RCC 7860 (cell line): ENCODE measurements at regions not wholly inside any gene's neighbourhood (a gene's known extent, or its start where the extent isn't known, plus 50 kb on each side); places are given as distances from the start of the nearest gene placed in this dataset.

ENCODE experiments used
- DNase-seq: peaks from one replicate; pipeline ENCODE4 v3.0.0-alpha.2; 2015; ENCODE audit warnings: low spot score
- FAIRE-seq: peaks from 2 replicates; lab custom pipeline; 2012; peaks lifted over from hg19 to GRCh38; lab: Jason Lieb, UNC

DNA sequence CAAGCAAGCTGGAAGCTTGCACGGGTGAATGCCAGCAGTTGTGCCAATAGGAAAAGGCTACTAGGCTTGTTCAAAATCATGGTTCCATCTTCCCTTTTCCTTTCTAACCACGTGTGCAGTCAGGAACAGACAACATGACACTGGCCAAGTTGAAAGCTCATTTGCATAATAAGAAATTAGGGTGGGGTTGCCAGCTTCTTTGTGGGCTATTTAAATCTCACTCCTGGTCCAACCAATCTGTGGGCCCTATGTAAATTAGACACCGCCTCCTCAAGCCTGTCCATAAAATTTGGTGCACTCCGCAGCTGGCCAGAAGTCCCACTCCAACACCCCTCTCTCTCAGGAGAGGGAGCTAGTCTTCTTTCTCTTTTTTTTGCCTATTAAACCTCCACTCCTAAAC is 1948.4 kb upstream of the PIK3C3 start:
- DNase-seq (no peak), FAIRE-seq (no peak)

DNA sequence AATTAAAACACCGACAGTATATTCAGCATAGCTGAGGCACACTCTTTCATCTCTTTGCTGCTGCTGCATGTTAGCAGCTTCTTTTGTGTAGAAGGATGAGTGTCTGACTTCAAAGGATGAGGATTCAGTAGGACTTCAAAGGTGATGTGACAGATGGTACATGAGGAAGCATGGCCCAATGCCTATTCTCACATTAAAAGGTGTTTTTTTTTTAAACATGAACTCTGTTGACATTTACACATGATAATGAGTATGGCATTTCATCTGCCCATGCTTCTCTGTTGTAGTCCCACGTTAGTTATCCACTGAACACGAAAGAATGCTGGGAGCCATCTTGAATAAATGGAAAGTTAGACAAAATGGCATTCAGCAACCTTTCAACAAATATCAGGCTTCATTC is 1950.8 kb upstream of the PIK3C3 start:
- DNase-seq (no peak), FAIRE-seq (no peak)

DNA sequence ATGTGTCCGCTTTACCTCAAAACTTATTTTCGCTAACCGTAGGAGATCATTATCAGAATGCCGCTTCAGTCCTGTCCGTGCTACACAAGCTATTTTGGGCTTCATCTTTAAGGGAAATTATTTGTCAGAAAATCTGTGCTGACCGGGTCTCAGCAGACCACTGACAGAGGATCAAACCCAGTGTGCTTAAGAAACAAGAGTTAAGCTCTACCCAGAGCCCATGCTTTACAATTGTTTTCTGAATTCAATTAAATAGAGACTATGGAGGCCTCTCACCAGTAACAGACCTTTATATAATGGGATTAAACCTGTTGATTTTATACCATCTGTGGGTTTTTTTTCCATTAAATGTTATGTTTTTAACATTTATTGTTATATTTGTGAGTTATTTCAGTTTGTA is 1956.7 kb upstream of the PIK3C3 start:
- no peak for FAIRE-seq
- no peak for DNase-seq

DNA sequence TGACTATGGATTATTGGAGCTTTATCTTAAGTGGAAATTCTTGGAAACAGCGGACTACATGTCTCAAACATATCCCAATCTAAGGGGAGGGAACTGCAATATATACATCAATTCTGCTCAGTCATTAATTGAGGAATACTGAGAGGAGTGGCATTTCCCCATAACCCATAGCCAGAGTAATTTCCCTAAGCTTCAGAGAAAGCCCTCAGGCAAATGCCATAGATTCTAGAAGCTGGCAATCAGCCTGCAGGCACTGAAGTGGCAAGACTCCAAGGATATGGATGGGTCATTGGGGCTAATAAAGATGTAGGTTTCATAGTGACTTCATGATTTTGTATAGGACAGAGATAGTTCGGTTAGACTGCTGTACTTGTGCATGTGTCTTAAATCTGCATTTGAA is 1960.5 kb upstream of the PIK3C3 start:
- DNase-seq = no peak
- FAIRE-seq = no peak

DNA sequence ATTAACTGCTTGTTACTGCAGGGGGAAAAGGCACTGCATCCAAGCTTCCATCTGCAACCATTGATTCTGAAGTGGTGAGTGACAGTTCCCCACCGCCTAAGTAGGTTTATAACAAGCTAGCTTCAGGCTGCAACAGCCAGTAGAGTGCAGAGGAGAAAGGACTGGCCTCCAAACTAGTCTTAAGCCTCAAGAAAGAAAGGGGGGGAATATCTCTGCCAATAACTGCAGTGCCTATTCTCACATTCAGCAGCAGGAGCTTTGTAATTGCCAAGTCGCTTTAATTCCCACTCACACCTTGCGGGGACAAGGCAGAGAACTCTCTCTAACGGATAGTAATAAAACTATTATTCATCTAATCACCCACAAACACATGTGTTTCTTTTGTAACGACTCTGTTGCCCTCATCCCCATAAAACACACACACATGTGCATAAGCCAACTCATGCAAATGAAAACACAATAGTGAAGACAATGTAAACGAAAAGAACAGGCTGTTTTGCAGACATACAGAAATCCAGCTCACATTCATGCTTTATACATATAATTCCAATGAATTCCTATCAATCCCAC is 1963.3 kb upstream of the PIK3C3 start:
- FAIRE-seq = no peak
- DNase-seq = no peak

DNA sequence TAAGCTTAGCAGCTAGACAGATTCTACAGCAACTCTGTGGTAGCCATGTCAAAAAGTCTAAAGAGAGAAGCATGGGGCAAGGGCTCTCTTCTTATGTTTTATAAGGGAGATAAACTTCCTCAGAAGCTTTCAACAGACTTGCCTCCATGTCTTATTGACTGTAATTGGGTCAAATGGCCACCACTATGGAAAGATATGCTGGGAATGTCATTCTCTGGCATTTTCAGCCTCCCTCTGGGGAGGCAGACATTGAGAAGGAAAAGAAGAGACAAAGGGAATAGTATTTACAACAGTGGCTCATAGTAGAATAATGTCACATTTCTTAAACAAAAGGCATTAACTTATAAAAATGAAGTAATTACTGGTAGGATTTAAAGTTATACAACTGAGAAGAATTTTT is 1964.5 kb upstream of the PIK3C3 start:
- FAIRE-seq (no peak), DNase-seq (no peak)

DNA sequence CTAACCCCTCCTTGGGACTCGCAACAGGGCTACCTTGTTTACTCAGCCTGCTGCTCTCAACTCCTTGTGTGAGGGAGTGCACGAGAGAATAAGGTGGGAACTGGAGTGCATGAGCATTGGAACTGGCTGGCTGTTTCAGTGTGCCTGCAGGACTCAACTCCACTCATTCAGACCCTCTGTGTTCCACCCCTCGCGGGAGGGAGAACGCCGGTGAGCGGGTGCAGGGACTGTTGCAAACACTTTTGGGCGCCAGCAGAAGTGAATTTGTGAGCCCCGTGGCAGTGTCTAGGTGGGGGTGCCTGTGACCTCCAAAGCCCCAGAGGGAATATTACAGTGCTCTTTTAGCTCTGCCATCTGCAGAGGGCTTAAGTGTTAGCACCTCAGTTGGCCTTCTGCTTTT is 1978.3 kb upstream of the PIK3C3 start:
- FAIRE-seq (no peak), DNase-seq (no peak)

DNA sequence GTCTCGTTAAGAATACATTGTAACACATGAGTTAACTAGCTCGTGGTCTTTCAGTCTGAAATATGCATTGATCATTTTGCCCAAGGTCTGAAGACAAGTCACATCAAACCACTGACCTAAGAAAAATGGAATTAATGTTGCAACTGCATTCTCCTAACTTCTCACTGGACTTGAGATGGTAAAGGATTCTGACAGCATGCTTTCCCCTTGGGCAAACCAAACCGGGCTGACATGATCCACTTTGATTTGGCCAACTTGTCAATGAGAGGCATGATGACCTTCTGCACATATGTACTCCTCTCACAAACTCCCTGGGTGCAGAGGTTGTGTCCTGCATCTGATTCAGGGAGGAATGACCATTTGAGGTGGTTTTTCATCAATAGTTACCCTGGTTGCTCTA is 1982.5 kb upstream of the PIK3C3 start:
- FAIRE-seq (no peak), DNase-seq (no peak)

DNA sequence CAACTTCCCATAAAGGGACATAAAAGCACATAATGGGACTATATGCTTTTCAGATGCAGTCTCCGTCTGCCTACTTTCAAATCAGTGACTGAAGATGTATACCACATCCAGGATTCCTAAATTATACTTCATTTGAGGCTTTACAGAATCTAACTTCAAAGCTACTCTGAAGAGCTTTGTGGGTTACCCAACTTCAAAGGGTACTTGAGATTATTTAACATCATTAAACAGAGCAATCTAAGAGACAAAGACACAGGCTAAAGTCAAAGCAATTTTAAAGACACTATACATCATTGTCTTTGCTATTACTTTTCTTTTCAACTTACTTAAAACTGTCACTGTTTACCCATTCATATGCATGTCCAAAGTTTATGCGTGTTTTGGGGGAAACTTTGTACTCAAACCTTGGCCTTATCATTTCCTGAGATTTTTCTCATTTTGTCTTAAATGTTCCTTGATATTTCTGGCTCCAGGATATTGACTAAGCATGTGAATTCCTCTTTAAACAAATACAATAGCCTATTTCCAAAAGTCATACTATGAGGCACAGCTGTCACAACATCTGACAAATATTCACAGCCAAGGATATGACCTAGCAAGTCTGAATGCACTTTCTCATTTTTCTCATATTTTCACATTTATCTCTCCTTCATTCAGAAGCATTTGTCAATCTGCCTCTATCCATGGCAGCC is 1985.1 kb upstream of the PIK3C3 start:
- no peak for FAIRE-seq
- DNase-seq = no peak

DNA sequence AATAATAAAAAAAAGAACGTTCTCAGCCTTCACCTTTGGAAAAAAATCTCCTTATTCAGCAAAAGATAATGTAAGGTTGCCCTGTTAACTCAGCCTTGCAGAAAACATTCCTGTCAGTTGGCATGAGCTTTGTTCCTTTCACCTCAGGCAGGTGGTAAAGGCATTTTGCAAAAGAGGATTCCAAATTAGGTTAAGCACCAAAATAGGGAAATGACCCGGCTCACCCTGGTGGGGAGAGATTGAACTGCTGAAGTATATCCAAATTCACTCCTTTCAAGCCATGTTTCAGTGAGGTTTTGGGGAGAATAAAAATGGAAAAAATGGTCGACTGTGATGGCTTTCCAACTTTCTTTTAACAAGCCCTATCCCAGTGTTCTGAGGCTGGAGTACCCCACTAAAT is 1988.8 kb upstream of the PIK3C3 start:
- no peak for FAIRE-seq
- DNase-seq = no peak

DNA sequence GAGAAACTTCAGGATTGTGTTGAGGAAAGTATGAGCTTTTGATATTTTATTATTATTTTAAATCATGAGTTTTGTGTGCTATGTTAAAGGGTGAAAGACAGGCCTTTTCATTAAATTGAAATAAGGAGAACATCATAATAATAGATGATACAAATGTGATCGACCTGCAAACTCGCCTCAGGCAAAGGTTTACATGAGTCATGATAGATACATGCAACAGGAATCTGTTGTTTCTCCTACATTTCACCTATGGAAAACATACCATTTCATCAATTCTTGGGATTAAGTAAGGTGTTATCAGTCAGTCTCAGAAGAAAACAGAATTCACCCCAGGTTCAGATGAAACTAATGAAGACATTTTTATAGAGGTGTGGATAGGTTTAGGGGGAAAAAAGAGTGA is 1992.5 kb upstream of the PIK3C3 start:
- no peak for FAIRE-seq
- no peak for DNase-seq

DNA sequence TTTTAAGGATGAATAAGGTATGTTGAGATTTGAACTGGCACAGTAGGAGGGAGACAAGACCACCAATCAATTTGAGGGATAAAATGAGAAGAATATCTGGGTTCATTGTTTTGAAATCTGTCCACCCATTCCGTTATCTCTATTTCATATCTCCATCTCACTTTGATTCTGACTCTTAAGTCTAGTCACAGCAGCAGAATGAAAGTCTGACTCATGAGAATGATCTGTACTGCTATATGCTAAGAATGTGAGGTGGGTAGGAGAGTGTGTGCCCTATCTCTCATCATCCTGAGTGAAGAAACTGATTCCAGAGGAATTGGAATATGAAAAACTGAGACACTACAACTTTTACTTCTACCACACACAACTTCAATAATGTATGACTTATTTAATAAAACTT is 1994.5 kb upstream of the PIK3C3 start:
- no peak for FAIRE-seq
- DNase-seq = no peak

DNA sequence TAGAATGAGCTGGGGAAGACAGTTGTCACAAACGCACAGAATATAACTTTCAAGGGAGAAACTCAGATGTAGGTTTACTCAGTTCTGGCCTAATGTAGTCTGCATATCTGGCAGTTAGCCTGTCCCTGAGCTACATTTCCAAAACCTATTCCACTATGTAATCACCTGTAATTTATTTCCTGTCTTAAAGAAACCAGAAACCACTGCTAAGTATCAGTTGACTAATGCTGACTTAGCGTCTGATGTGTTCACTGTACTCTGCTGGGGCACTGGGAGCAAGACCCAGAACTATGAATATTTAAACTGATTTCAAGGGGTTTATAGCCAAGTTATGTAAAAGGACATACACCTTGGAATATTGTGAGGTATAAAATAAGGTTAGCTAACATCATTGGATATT is 1995.2 kb upstream of the PIK3C3 start:
- no peak for FAIRE-seq
- DNase-seq = no peak

DNA sequence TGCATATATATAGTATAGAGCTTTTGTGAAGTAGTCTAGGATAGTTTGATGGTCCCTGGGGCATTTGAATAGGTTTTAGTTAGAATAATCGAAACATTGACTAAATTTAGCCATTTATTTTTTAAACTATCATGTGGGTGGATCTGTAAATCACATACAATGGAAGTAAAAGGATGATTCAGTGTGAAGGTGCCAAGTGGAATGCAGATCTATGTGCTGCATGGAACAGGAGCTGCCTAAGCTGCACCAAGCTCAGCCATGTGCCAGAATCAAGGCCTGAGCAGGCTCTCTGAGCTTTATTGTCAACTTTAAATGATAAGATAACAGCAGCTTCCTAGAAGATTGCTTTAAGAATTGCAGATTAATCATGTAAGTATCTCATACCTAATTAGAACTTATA is 1996.2 kb upstream of the PIK3C3 start:
- DNase-seq = no peak
- no peak for FAIRE-seq

DNA sequence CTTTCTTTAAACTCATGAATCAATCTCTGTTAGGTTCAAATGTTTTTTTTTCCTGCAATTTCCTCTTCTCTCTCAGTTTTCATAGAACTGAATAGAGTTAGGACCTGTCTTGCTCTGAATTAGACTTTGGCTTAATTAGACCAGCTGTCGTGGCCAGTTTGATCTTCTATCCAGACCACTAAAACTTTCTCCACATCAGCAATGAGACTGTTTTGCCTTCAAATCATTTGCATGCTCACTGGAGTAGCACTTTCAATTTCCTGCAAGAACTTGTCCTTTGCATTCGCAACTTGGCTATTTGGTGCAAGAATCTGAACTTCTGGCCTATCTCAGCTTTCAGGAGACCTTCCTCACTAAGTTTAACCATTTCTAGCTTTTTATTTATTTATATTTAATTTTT is 2002.2 kb upstream of the PIK3C3 start:
- no peak for FAIRE-seq
- no peak for DNase-seq

DNA sequence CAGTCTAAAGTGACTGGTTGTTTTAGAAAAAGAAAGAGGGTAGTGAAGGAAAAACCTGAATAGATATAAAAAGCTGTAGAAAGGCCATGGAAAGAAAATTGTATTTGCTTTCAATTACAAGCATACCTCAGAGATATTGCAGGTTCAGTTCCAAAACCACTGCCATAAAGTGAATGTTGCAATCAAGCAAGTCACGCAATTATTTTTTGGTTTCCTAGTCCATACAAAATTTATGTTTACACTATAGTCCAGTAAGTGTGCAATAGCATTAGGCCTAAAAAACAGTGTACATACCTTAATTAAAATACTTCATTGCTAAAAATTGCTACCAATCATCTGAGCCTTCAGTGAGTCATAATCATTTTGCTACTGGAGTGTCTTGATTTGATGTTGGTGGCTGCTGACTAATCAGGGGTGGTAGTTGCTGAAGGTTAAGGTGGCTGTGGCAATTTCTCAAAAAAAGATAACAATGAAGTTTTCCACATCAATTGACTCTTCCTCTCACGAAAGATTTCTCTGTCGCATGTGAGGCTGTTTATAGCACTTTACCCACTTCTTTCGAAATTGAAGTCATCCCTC is 2003.8 kb upstream of the PIK3C3 start:
- FAIRE-seq = no peak
- DNase-seq = no peak

DNA sequence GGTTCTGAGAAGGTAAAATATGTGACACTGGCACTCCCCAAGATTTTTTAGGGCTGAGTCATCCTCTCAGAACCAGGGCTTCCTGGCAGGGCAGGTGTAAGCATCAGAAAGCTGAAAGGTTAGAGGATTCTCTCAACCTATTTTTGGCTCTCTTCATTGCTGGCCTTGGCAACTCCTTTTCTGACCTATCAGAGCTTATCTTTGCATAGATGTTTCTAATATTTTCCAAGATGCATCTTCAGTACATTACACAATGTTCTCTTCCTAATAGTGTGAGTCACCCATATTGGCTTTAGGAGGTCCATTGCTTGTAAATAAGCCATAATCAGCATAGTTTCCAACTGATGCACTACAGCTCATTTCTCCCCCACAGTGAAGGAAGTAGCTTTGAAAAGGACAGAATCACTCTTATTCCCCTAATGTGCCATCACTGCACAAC is 2008.4 kb upstream of the PIK3C3 start:
- FAIRE-seq (no peak), DNase-seq (no peak)

DNA sequence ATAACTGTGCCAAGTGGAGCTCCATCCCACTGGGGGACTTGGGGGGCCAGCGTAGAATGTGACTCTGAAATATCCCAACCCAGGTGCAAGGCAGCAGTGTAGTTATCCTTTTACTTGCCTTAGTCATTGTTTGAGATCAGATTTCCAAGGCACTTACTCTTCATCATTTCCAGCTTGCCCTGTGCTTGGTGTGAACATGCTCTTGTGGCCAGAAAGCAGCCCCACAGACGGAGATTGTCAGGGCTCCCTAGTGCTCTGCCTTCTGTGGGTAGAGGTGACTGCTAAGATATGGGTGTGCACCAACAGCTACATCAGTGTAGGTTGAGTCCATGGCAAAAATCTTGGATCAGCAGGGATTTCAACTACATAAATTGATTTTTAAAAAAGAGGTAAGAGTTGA is 2010.0 kb upstream of the PIK3C3 start:
- DNase-seq (no peak), FAIRE-seq (no peak)

DNA sequence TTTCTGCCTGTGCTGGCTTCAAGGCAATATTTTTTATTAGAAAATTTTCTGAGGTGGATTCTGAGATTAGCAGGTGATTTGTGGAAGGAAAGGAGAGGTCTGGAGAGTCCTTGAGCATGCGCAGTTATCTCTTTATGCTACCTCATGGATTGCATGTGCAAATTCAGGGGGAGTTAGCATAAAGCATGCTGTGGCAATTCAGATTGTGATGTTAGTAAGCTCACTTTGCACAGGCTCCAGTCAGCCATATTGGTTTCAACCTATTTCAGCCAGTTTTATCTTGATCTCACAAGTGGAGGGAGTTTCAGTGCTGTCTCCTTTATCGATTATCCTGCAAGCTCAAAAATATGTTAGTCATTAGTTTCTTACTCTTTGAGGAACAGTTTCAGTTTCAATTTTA is 2012.3 kb upstream of the PIK3C3 start:
- FAIRE-seq = no peak
- no peak for DNase-seq

DNA sequence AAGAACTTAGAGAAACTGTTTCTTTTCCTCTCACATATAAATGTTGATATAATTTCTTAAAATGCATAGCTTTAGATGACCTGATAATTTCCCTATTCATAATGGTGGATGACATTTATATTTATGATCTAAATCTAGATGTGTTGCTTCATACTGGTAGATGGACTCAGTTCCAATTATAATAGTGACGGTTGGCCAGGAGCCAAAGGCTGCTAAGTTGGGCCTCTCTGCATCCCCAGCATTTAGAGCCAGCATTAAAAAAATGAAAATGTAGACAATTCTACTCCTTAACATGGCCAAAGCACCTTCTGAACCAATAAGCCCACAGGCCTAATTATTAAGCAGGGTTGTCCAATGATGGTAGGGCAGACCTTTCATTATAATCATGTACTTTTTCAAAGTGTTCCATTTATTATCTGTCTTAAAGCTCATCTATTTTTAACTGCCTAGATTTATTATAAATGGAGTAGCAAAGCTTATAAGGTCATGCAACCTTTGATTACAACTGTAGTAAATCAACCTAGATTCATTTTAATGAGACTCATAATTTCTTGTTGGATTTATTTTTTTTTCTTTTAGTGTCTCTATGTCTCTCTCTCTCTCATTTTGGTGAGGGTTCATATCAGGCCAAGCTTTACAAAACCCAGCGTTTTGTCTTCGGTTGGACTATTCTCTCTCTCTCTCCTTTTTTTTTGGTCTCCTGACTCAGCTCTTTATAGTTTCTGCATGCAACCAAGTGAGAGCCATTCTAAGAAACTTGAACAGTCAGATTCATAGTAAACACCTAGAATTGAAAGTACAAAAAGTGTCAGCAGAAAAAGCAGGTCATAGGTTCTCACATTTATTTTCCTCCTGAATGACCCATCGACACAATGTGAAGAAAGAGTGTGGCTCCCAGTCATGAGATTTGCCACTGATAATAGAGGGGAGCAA is 2016.1 kb upstream of the PIK3C3 start:
- DNase-seq = no peak
- no peak for FAIRE-seq

DNA sequence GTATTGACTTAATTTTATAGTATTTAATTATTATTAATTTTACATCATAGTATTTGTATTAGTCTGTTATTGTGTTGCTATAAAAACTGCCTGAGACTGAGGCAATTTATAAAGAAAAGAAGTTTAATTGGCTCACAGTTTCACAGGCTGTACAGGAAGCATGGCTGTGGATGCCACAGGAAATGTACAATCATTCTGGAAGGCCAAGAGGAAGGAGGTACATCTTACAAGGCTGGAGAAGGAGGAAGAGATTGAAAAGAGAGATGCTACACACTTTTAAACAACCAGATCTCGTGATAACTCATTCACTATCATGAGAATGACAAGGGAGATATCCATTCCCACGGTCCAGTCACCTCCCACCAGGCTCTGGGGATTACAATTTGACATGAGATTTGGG is 2019.4 kb upstream of the PIK3C3 start:
- FAIRE-seq (no peak), DNase-seq (no peak)

DNA sequence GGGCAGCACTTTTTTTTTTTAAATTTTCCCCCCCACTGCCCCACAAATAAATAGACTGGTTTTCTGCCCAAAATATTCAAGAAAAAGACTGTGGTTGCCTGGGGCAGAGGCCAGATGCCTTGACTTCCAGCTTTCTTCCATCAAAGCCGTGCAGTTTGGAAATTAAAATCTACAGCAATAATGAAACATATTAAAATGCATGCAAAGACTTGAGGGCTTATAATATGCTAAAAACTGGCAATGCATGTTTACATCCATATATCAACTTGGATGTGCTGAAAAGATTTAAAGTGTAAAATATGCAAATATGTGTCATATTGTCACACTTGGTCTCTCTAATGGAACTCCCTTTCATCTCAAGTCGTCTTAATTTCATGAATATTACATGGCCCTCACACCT is 2036.2 kb upstream of the PIK3C3 start:
- FAIRE-seq (no peak), DNase-seq (no peak)
